ENCODE measurements at regions not wholly inside any gene's neighbourhood (a gene's known extent, or its start where the extent isn't known, plus 50 kb on each side); places are given as distances from the start of the nearest gene placed in this dataset.

- TF ChIP-seq CTCF (conservative IDR thresholded peaks at IDR 0.05; ENCODE audit: low read length), result no peak
- TF ChIP-seq EZH2phosphoT487 (IDR thresholded peaks at IDR 0.05; ENCODE audit: borderline replicate concordance), result no peak
Measured at GRCh38 chr9:29322240-29322639, 1749.0 kb upstream of the C9orf72 start.

All from Loucy (cell line).